ENCODE measurements at regions not wholly inside any gene's neighbourhood (a gene's known extent, or its start where the extent isn't known, plus 50 kb on each side); places are given as distances from the start of the nearest gene placed in this dataset.
"Not testable (repeated sequence)": the region's sequence is repeated elsewhere in the genome, so short reads cannot be mapped to it uniquely, and the experiment has no call there.

DNA sequence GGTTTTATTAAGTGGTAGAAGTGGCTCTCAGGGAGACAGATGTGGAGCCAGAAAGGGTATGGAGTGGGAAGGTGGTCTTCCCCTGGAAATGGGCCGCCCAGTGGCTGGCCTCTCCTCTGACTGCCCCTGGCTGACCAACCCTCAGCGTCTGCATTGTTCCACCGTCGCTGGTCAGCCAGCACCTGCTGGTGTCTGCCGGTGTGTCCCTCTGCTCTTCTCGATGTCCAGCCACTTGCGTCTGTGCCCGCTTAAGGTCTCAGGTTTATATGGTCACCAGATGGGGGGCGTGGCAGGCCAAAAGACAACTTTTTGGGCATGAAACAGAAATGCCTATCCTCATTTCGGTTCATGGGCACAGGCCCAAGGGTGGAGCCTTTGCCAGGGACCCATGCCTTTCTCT lies 1221.5 kb downstream of the JRKL start:
- DNase-seq = no peak

DNA sequence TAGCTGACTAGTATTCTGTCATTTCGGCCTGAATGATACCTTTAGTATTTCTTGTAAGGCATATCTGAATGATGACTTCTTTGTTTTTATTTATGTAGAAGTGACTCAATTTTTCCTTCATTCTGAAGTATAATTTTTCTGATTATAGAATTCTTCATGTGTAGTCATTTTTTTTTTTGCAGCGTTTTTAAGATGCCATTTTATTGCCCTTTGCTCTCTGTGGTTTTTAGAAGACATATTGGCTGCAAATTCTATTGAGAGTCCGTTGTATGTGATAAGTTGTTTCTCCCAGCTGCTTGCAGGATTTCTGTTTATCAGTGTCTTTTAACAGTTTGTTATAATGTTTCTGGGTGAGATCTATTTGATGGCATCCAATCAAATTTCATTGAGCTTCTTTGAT lies 1224.8 kb downstream of the JRKL start:
- no peak for DNase-seq

DNA sequence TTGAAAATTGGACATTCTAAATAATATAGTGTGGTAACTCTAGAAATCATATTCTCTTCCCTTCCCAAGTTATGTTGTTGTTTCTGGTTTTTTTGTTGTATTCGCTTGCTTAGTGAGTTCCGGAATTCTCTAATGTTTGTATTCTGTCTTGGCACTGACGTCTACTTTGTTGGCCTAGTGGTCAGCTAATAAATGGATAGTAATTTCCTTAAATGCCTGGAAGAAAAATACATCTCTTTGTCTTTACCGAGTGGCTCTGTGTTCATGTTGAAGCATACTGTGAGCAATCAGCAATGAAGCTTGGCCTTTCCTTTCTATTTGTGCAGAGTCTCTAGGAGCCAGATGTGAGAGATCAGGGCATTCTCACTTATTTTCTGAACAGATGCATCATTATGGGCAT lies 1225.7 kb downstream of the JRKL start:
- no peak for DNase-seq

DNA sequence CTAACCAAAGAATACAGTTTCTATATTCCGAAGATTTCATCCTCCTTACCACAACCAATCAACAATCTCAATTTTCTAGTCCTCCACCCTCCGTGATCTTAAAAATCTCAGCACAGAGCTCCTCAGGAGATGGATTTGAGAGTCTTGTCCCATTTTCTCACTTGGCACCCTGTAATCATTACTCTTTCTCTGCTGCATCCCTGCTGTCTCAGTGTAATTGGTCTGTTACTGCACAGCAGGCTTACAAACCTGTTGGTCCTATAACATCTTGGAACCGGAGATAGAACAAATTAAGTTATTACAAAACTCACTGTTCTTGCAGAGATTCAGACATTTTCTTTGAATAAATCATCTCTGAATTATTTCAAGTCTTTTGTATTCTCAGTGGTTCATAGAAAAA lies 1227.2 kb downstream of the JRKL start:
- no peak for DNase-seq

DNA sequence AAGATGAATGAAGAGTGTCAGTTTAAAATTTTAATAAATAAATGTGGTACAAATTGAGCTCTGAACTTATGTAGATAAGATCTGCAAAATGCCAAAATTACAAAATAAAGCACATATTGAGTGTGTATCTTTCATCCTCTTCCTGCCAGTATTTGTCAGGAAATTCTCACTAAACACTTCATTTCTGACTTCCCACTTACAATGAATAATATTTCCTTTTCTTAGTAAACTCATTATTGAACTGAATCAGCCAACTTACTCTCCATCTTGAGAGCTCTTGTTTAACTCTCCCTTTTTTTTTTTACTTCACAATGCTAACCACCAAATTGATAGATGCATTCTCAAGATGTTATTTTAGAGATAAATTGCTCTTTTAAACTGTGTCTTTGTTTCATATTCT lies 1230.2 kb downstream of the JRKL start:
- DNase-seq = no peak

DNA sequence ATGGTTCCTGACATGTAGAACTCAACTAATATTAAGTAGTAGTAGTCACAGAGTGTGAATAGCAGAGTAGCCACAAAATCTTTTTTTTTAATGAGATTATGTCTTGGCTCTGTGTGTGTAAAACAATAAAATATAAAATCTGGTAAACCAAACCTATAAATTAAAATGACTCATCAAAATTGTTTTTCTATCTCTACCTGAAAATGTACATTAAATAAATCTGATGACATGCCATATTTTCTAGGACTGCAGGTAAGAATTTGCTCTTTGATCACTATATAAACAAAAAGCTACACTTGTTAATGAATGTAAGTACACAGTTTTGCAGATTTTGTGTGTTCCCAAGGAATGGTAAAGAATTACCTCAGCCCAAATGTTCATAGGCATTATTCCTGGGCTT lies 1231.5 kb downstream of the JRKL start:
- DNase-seq = no peak

DNA sequence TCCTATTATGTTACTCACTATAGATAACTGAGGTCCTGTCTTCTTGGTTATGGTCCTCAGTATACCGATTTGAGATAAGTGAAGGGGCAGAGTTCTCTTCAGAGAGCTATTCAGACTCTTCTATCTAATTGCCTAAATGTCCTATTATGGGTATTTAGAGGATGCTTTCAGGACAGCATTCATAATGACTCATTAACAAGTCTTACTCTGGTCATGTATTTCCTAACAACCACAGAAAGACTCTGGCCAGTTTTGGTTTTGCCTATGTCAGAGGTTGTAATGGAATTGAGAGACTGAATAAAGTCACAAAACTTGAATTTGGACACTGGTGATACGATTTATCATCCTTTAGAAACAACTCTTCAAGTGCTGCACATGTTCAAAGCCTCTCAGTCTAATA lies 1233.0 kb downstream of the JRKL start:
- no peak for DNase-seq

DNA sequence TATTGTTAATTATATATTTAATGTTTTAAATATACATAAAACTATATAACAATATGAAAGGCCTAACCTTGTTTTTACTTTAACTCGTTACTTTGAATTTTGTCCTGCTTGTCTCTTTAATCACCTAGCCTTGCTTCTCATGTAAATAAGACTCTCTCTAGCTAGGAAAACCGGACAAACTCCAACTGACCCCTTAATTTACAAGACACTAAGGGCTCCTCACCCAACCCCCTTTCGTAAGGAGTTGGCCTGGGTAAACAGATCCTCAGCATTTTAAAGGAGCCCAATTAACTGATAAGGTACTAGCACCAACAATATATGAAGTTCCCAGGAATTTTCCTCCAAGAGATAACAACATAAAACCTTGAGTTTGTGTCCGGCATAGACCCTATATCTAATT lies 1246.9 kb downstream of the JRKL start:
- DNase-seq = not testable (repeated sequence)

DNA sequence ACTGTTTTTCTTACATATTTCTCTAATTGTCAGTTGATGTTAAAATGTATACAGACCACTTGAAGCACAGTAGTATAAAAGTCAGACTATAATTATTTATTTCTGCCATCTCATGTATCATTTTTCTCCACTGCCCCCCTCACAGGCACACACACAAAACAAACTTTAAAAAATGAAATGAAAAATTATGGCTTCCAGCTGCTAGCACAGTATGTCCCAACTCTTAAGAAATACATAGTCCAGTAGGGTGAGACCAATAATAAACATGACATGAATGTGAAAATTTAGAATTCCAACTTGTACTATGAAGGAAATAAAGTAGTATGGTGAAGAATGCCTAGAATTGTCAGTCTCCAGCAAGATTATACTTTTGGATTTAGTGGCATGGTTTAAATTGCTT lies 1247.9 kb downstream of the JRKL start:
- DNase-seq = no peak

DNA sequence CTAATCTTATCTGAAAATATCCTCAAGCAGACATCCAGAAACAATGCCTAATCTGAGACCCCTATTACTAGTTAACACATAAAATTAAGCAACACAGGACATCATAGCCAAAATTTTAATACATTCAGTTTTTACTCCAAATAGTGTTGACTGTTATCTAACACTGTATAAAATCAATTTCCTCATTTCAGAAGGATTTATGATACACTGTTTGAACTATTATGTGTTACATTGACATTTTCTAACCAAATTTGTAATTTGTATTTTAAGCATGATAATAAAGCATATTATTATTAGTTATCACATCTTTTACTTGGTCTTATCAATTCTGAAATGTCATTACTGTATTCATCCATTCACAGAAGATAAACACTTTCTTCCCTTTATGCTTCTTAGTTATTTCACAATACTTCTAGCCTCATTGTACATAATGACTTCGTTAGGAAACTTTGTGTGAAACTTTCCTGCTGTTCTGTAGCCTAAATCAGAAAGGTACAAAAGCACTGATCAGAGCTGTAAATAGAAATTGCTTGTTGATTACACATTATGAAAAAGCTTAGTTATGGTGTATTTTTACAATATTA lies 1248.9 kb downstream of the JRKL start:
- DNase-seq = no peak

DNA sequence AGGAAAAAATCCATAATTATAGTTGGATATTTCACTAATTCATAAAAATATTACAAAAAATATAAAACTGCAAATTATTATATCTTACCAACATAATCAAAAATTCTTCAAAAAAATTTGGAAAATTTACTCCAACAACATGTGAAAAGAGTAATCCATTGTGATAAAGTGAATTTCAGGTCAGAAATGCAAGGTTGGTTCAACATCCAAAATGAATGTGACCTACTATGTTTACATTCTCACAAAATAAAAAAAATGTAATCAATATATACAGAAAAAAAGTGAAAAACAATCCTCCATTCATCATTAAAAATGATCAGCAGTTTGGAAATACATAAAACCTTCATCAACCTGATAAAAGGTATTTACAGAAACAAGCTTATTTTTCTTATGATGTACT lies 1252.2 kb downstream of the JRKL start:
- no peak for DNase-seq

DNA sequence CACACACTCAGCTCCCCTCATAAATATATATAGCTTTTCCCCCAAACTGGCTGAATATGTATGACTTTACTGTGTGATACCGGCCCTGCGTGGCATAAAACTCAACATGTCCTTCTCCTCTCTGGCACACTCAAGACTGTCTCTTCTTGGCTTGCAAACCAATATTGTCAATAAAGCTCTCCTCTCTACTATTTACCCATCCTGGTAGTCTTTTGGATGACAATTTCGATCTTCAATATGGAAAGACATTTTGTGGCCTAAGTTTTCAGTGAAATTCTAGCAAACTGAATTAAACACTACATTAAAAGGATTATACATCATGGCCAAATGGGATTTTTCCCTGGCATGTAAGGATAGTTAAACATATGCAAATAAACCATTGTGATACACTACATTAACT lies 1255.9 kb downstream of the JRKL start:
- no peak for DNase-seq

DNA sequence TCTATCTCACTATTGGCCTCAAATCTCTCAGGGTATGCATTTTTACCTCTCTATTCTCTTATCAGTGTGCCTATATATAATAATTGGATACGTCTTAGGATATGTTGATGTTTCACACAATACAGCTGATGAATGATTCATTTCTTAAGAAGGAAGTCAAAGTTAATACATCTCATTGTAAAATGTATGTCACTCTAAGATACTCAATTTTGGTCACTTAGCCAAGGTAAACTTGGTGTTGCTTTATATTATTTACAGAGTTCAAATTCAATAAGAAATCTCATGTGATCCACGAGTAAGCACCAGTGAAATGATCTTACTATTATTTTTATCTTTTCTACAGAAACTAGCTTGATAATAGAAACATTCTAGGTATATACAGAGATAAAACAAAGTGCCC lies 1266.5 kb downstream of the JRKL start:
- no peak for DNase-seq

DNA sequence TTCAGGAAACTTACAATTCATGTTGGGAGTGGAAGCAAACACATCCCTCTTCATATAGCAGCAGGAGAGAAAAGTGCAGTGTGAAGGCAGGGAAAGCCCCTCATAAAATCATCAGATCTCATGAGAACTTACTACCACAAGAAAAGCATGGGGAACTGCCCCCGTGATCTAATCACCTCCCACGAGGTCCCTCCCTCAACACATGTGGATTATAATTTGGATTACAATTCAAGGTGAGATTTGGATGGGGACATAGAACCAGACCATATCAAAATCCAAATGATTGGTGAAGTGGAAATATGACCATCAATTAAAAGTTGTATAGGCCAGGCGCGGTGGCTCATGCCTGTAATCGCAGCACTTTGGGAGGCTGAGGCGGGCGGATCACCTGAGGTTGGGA lies 1268.0 kb downstream of the JRKL start:
- no peak for DNase-seq

DNA sequence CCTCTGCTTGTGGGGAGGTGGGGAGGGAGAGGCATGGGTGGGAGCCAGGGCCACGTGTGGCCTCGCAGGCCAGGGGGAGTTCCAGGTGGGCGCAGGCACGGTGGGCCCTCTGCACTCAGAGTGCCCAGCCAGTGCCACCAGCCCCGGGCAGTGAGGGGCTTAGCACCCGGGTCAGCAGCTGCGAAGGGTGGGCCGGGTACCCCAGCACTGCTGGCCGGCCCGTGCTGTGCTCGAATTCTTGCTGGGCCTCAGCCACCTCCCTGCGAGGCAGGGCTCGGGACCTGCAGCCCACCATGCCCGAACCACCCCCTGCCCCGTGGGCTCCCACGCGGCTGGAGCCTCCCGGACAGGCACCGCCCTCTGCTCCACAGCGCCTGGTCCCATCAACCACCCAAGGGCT lies 1277.2 kb downstream of the JRKL start:
- no peak for DNase-seq

DNA sequence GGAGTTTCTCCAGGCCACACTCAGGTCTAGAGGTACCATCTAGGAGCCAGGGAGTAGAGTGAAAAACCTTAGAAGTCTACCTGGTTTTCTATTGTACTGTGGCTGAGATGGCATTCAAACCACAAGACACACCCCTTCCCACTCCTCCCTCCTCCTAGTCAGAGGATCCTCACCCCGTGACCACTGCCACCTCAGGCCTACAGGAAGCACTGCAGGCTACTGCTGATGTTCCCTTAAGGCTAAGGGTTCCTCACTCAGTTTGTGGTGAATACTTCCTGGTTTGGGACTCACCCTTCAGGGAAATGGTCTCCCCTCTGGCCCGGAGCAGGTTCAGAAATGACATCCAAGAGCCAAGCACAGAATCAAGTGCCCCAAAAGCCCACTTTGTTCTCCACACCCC lies 1293.9 kb downstream of the JRKL start:
- no peak for DNase-seq

DNA sequence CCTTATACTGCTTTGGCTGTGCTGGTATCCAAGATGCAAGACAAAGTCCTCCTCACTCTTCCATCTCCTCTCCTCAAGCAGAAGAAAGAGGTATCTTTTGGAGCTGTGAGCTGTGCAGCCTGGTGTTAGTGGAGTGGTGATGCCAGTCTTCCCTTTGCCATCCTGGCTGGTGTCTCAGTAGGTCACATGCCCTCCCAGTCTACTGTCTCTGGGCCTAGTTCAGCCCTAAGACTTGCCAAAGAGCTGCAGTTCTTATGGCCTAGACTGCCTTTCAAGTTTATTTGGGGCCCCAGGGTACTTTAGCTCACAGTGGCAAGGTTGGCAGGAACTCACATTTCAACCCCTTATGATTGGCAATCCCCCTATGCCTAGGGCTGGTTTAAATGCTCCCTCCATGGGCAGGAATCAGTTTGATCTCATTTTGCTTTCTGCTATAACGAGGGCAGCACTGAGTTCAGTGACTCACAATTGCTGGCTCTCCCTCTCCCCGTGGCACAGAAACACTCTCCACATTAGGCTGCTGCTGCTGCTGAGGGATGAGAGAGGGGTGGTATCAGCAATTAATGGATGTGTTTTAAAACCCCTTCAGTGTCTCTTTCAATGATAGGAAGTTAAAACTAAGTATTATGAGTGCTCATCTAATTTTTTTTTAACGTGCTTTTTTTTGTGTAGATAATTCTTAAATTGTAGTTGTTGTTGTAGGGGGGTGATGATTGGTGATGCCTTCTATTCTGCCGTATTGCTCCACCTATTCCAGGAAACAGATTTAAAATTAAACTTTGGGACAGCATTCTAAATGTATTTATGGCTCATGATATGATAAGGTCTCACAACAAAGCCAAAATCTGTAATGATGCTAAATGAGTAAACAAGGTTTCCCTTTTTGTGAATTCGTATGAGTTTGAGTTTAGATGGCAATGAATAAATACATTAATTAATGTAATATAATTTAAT lies 1295.0 kb downstream of the JRKL start:
- no peak for DNase-seq

DNA sequence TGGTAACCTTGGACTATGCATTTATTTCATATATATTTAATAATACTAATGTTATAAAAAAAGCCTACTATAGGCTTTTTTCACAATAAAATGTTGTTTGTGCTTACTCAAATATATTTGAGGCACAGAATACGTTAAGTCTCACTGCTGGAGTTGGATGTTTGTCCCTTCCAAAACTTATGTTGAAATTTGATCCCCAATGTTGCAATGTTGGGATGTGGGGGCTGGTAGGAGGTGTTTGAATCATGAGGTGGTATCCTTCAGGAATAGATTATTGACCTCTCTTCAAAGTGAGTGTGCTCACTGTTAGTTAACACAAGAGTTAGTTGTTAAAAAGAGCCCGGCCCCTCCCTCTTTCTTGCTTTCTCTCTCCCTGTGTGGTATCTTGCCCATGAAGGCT lies 1295.9 kb downstream of the JRKL start:
- DNase-seq = no peak

DNA sequence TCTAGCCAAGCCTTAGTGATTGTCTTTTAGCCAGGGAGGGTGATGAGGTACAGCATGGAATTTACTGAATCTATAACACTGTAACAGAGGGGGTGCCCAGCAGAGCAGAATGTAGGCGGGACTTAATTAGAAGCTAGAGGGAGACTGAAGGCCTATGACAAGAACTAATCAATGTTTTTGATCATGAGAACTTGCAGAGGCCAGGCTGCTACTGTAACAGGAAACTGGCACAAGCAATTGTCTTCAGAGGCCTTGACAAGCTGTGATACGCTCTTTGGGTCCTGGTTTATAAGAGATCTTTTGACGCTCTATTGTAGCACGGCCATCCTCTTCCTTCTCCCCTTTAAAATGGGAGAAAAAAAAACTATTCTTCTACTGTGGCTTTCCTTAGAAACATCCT lies 1297.3 kb downstream of the JRKL start:
- no peak for DNase-seq

DNA sequence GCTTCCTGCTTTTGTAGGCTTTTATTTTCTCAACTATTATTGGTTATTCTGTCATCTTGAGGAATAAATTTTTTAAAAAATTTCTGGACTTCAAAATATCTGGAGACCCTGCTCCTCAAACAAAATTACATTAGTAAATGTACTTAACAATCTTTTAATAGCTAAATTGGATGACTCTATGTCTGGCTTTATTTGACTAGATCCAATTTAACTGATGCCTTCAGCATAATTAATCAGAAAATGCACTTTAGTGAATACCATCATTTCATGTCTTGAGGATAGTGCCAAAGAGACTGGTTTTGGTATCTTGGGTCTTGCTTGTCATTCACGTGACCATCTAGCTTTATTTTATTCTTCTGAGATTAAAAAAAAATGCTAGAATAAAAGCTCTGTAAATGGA lies 1301.2 kb downstream of the JRKL start:
- no peak for DNase-seq

DNA sequence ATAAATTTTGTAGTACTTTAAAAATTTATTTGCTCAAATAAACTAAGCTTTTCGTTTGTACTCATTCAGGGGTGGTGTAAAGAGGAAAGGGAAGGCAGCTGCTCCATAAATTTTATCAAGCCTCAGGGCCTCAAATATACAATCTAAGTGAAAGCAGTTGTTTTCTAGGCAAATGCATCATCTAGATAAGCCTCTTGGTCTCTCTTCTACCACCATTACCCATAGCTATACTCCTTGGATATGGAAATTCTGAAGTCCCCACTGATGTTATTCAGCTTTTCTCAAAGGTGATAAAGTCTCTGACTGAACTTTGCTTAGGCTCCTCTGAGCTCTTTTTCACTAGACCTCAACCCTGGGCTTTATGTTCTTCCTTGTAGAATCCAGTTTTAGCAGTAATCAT lies 1313.1 kb downstream of the JRKL start:
- no peak for DNase-seq

DNA sequence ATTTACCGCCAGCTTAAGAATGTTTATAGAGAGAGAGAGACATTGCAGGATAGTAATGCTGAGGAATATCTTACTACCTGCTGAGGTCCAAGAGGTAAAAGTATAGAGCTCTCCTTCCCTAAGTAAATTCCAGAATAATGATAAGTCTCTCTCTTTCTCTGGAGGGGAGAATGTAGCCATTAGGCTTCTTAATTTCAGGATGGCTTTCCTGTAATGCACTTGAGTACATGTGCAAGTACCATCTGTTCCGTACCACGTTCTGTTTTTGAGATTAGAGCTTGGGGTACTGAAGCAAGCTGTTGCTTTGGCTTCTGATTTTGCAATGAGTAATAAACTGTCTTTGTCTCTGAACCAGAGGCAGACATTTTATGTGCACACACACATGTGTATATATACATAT lies 1314.0 kb downstream of the JRKL start:
- DNase-seq = no peak

DNA sequence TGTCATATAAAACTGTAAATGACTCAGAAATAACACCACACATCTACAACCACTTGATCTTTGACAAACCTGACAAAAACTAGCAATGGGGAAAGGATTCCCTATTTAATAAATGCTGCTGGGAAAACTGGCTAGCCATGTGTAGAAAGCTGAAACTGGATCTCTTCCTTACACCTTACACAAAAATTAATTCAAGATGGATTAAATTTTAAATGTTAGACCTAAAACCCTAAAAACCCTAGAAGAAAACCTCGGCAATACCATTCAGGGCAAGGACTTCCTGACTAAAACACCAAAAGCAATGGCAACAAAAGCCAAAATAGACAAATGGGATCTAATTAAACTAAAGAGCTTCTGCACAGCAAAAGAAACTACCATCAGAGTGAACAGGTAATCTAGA lies 1315.3 kb upstream of the CNTN5 start:
- DNase-seq = not testable (repeated sequence)

DNA sequence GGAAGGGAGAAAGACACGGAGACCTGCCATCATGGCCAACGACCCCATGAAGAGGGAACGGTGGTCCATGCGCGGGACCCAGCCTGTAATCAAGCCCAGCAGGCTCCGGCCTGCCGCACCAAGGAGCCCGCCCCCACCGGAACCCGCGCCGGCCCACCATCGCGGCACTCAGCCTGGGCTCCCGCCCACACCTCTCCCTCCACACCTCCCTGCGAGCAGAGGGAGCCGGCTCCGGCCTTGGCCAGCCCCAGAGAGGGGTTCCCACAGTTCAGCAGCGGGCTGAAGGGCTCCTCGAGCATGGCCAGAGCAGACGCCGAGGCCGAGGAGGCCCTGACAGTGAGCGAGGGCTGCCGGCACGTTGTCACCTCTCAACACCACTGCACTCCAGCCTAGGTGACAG lies 1302.8 kb upstream of the CNTN5 start:
- DNase-seq = no peak

DNA sequence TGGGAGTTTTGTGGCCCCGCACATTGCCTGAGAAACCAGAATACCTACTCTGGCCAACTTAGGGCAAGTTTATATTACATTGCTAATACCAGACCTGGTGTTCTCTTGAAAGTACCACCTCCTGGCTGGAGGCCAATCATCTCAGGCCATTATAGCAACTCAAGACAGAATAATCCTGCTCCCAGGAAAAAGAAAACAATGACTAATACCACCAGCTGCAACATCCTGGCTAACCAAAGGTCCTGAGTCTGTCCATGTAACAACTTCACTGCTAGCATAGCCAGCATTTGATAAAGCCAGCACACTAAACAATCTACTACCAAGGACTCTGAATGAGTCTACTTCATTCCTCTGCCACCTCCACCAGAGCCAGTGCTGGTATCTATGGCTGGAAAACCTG lies 1298.7 kb upstream of the CNTN5 start:
- DNase-seq = no peak
